HCT116 (cell line): ENCODE measurements at regions not wholly inside any gene's neighbourhood (a gene's known extent, or its start where the extent isn't known, plus 50 kb on each side); places are given as distances from the start of the nearest gene placed in this dataset.

ENCODE experiments used
- CTCF ChIP-seq, 3 experiments: fragments of 200-600 bp in 1 of 3; sonication (generic) in 1 of 3; IDR thresholded peaks in 2 of 3; conservative IDR thresholded peaks in 1 of 3; 2 replicates each; pipeline ENCODE4 v1.5.1; 2012 to 2017; ENCODE audit warnings: low read depth in 2 of 3, low read length in 2 of 3, antibody characterized with exemption in 1 of 3, borderline replicate concordance in 1 of 3, control low read depth in 1 of 3, mild to moderate bottlenecking in 1 of 3, mixed read lengths in 1 of 3, mixed run types in 1 of 3, moderate library complexity in 1 of 3; ENCODE audit not compliant: insufficient read depth in 1 of 3
- POLR2A ChIP-seq: IDR thresholded peaks from 2 replicates; pipeline ENCODE4 v1.7.0; 2011; ENCODE audit warnings: borderline replicate concordance; ENCODE audit not compliant: insufficient read depth, insufficient read length; ENCODE audit errors: extremely low read depth
- SRF ChIP-seq: IDR thresholded peaks from 2 replicates; pipeline ENCODE4 v1.6.1; 2012; ENCODE audit warnings: low read depth
- YY1 ChIP-seq: IDR thresholded peaks from 2 replicates; pipeline ENCODE4 v1.6.1; 2011; ENCODE audit warnings: low read length, low read depth, moderate library complexity, mild to moderate bottlenecking; ENCODE audit not compliant: insufficient replicate concordance; ENCODE audit errors: extremely low read depth
- ZFX ChIP-seq: fragments of 450-650 bp; IDR thresholded peaks from 2 replicates; pipeline ENCODE4 v1.6.1; 2017

GRCh38 chr2:126228531-126228930, 427.4 kb upstream of the GYPC start:
- no peak for TF ChIP-seq POLR2A
- TF ChIP-seq ZFX = no peak
- TF ChIP-seq YY1 = no peak
- TF ChIP-seq SRF = no peak
- TF ChIP-seq CTCF (IDR thresholded peaks at IDR 0.05 in 2 of 3, conservative IDR thresholded peaks at IDR 0.05 in 1 of 3; ENCODE audit: borderline replicate concordance in 1 of 3, insufficient read depth in 1 of 3, low read depth in 2 of 3, low read length in 2 of 3) = no peak
